CMK (cell line): ENCODE measurements at regions not wholly inside any gene's neighbourhood (a gene's known extent, or its start where the extent isn't known, plus 50 kb on each side); places are given as distances from the start of the nearest gene placed in this dataset.

Source experiments
- DNase-seq: peaks from one replicate; pipeline ENCODE4 v3.0.0-alpha.2; 2010; ENCODE audit warnings: low read depth

DNA sequence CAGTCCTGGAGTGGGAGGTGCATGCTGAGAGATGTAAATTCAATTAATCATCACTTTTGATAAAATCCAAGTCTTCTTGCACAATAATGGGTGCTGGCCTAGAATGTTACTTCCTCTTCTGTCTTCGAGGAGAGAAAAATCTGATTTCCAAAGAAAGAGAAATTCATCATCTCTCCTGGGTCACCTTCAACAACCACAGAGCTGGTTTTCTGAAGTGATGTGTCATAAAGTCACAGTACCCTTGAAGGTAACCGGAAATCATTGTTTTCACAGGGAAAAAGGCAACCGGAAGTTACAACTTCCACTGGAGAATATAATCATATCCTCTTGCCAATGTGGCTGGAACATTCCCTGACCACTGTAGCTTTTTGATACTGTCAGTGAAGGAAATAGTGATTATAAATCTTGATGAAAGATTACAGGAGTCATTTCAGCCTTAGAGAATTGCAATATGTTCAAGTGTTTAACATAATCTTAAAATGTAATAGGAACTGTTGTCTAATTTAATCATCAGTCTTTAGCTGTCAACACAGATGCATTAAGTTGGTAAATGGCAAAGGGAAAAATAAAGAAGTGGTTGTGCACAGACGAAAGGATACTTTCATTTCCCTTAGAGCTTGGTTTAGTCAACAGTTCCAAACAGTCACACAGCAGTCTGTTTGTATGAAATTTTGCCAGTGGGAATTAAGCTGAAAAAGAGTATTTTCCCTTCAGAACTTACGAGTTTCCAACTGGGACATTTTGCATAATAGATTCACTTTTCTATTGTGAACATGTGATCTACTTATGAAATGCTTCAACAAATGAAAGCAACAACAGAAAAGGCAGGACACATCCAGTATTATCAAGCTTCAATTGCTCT is 106.5 kb upstream of the SLC4A7 start:
- no peak for DNase-seq

DNA sequence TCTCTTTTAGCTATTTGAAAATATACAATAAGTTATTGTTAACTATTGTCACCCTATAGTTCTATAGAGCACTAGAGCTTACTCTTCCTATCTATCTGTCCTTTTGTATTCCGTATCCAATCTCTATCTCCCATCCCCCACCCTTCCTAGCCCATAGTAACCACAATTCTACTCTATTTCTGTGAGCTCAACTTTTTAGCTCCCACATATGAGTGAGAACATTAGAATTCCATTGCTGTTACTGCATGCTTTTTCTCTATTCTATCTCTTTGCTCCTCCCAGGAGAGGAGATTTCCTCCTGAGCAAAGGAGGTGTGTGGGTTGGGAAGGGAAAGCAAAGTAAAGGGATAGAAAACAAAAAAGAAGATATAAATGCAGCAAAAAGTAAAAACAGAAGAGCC is 105.6 kb upstream of the SLC4A7 start:
- no peak for DNase-seq

DNA sequence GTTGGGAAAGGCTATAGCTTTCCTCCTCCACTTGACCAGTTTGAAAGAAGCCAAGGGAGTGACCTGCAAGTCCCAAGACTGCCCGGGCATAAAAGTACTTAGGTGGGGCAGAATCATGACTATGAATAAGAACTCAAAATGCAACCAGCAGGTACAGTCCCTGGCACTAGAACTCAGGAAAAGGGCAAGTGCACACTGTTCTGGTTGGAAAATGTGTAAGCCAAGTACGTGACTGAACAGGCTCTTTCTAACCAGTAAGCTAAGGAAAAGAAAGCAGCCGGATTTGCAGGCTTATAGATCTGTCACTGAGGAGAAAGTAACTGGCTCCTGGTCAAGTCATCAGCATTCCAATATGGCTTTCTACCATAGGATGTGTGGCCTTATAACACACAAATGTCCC is 101.2 kb upstream of the SLC4A7 start:
- no peak for DNase-seq

DNA sequence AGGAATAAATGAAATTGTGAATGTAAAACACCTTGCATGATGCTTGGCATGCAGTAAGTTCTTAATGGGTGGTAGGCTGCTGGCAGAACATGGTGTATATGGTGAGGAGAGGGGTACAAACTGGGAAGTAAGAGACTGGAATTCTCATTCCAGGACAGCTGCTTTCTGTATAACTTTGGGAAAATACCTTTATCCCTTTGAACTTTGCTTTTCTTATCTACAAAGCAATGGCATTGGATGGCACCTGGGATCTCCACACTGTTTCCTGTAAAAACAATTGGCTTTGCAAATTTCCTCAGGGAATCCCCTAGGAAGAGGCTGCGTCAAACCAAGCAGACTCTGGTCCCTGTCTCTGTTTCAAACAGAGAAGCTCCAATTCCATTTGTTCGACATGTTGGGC is 100.7 kb upstream of the SLC4A7 start:
- DNase-seq, result no peak

DNA sequence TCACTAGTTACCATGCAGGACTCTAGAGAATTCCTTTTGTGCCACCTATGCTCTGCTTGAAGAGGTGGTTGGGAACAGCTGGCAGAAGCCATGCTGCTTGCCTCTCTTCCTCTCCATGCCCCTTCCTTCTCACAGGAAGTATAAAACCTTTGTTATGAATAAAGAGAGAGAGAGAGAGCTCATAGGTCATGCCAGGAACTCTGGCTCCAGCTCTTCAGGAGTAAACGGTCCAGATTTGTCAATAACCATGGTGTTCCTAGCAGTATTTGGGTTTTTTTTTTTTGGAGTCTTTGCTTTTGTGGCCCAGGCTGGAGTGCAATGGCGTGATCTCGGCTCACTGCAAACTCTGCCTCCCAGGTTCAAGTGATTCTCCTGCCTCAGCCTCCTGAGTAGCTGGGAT is 97.7 kb upstream of the SLC4A7 start:
- no peak for DNase-seq

DNA sequence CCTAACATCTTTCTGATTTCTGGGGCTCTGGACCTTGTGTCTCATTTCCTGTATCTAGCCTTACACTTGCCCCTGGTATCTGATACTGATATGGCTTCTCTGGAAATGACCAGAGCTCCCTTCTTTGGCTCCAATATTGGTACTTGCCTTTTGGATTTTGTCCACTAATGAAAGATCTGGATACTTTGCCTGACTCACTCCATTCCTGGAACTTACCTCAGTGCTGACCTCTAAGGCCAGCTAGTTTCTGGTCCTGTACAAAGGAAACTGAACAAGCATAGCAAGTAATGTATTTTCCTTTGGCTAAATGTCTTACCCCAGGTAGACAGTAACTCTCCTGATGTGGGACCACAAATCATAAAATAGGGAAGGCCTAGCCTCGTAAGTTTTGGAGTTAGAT is 93.8 kb upstream of the SLC4A7 start:
- DNase-seq, result no peak

DNA sequence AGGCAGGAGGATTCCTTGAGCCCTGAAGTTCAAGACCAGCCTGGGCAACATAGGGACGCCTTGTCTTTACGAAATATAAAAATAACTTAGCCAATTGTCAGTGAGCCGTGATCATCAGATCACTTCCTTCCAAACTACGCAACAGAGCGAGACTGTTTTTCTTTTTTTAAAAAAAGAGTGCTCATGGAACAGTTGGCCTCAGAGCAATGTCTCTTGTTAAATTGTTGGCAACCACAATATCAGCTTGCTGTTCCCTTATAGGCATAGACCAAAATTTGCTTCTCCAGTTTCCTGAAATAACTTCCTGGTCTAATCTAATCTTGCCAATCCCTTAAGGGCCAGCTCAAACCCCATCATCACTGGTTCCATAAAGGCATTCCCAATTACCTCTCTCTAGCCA is 93.3 kb upstream of the SLC4A7 start:
- DNase-seq, result no peak

DNA sequence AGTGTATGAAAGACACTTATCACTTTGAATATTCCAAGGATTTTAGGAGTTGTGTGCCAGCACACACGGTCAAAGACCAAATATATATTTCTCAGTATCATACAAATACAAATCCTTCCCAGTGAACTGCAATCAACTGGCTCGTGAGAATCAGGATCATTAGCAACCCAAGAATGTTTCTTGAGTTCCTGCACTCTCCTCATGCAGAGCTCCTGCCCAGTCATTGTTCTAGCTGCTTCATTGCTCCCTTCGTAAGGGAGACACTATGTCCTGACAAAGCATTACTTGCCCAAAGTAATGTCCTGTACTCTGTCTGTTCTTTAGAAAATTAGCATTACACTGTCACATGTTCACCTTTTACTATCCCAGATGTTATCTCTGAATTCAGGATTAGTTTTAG is 92.0 kb upstream of the SLC4A7 start:
- DNase-seq, result no peak

DNA sequence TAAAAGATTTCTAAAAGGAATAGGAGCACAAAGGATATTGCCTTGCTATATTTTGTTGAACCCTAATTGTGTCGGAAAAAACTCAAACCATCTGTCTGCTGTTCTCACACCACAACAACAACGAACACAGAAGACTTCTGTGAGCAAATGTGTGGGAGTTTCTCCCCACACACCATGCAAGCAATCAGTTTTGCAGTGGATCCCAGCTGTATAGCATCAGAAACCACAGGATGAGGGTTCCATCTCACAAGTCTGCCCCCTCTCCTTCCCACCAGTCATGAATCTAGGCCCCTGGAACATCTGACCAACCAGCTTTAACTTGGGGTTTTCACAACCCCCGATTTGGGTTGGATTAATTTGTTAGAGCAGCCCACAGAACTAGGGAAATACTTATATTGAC is 91.3 kb upstream of the SLC4A7 start:
- no peak for DNase-seq

DNA sequence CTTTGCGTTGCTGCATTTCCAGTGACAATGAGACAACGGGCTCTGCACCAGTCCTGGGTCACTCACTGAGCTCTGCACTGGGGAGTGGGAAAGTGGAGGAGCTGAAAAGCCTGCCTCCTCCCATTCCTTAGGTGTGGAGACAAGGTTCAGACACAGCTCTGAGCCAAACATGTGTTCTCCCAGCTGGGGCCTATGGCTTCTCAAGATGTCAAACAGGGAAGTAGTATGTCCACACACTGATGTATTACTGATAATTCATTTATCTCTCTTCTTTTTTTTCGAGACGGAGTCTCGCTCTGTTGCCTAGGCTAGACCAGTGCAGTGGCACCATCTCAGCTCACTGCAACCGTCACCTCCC is 90.2 kb upstream of the SLC4A7 start:
- no peak for DNase-seq

DNA sequence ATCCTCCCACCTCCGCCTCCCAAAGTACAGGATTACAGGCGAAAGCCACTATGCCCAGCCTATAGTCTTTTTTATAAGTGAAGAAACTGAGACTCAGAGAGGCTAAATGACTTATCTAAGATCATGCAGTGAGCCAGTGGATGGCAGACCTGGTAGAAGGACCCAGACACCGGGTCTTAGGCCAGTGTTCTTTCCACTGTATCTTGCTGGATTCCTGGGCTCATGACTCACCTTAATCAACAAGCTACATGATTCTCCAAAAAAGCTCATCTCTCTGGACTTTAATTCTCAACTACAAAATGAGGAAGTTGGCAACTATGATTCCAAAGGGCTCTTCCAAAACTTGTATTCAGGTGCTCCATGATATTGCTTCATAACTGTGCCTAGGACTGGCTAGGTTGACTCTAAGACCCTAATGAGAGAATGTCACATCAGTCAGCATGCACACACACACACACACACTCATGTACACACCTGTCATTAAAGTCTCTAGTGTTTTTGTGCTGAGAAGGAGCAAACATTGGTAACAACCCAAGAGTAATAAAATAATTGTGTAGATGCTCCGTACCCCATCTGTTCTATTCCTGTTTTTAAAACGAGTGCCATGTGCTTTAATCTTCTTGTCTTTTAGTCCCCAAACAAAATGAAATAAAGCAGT is 89.7 kb upstream of the SLC4A7 start:
- DNase-seq, result no peak

DNA sequence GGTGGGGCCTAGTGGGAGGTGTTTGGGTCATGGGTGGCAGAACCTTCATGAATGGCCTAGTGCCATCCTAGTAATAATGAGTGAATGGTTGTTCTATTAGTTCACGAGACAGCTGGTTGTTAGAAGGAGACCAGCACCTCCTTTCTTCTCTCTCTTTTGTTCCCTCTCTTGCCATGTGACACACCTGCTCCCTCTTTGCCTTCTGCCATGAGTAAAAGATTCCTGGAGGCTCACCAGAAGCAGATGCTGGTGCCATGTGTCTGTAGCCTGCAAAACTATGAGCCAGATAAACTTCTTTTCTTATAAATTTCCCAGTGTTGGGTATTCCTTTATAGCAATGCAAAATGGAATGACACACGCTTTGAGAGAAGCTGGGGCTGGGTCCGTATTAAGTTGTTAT is 89.0 kb upstream of the SLC4A7 start:
- no peak for DNase-seq

DNA sequence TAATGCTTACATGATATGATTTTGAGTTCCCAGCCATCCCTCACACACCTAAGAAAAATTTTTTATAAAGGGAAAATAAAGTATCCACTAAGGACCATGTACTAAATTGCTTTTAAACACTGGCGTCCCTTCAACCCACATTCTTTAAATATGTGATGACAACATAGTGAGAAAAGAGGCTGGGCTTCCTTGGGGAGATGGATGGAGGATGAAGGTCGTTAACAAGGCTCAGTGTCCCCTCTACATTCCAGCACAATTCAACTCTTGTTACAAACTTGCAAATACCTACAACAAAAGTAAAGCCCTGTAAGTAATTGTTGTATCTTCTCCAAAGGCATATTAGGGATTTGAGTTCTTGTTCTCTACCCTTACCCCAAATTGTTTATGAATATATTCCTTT is 87.2 kb upstream of the SLC4A7 start:
- DNase-seq, result no peak

DNA sequence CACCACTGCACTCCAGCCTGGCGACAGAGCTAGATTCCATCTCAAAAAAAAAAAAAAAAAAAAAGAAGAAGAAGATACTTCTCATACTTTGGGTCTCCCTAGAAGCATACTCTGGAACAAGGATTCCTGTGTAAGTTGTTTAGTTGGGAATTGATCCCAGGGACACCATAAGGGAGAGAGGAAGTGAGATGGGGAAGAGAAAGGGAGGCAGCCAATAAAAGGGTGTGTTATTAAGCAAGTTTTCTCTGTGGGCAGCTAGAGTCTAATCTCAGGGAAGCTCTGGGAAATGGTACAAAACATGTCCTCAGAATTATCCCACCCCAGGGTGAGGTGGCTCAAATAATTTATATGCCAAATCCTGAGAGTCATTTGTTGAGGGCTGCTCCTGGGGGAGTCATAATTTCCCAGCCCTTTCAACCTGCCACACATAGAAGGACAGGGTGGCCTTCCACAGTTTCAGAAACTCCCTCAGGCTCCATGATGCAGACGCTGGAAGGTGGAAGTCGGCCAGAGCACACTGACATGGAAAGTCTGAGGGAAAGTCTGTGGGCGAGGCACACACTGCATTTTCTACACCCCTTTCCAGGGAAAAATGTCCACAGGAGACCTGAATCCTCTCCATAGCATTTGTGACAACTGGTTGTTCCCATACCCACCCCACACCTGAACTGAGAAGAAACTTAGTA is 86.4 kb upstream of the SLC4A7 start:
- DNase-seq, result no peak

DNA sequence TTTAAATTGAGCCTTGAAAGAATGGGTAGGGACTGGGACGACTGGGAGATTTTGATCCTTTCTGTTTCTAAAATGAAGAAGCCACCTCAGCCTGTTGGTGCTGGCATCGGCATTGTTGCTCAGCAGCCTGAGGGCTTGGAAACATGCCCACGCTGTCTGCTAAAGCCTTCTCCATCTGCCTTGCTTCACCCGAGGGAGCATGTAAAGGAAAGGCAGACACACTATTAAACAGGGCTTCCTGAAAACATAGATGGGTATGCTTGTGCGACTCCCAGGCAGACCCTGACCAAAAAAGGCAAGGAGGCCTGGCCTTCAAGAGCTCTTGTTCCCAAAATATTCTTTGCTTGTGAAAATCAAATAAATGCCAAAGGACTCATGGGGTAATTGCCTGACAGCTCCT is 84.2 kb upstream of the SLC4A7 start:
- no peak for DNase-seq

DNA sequence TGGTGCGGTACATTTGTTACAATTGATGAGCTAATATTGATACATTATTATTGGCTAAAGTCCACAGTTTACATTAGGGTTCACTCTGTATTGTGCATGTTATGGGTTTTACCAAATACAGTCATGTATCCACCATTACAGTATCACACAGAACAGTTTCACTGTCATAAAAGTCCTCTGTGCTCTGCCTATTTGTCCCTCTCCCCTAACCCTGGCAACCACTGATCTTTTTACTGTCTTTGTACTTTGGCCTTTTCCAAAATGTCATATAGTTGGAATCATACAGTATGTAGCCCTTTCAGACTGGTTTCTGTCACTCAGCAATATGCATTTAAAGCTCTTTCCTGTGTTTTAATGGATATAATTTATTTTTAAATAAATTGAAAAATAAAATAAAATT is 83.1 kb upstream of the SLC4A7 start:
- no peak for DNase-seq

DNA sequence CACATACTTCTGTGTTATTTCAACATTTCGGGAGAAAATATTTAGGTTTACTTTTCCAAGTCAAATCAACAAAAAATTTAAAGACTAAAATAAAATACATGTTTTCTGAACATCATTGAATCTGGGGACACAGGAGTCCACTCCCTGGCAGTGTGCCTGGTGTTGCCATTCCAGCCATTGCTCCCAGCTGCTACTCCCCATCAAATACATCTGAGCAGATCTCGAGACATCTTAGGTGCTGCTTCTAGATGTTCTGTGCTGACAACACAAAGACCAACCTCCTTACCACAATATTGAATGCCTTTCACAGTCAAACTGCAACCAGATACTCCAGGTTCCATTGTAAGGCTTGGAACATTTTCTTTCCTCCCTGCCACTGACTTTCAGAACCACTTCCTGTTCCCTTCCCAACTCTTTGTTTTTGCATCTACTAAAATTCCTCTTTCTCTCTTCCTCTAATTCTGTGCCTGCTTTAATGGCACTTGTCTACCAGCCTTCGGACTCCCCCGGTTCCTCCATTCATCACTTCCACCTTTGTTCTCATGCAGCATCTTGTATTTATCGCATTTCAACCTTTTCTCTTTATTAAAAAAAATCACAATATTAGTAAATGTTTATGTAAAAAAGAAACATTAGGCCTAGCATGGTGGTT is 81.1 kb upstream of the SLC4A7 start:
- no peak for DNase-seq

DNA sequence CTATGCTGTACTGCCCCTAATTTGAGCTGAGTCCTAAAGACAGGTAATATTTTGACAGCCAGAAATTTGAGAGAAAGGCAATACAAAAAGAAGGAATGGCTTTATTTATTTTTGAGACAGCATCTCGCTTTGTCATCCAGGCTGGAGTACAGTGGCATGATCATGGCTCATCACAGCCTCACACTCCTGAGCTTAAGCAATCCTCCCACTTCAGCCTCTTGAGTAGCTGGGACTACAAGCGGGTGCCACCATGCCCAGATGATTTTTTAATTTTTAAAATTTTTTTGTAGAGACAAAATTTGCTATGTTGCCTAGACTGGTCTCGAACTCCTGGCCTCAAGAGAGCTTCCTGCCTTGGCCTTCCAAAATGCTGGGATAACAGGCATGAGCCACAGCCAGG is 77.4 kb upstream of the SLC4A7 start:
- DNase-seq, result no peak

DNA sequence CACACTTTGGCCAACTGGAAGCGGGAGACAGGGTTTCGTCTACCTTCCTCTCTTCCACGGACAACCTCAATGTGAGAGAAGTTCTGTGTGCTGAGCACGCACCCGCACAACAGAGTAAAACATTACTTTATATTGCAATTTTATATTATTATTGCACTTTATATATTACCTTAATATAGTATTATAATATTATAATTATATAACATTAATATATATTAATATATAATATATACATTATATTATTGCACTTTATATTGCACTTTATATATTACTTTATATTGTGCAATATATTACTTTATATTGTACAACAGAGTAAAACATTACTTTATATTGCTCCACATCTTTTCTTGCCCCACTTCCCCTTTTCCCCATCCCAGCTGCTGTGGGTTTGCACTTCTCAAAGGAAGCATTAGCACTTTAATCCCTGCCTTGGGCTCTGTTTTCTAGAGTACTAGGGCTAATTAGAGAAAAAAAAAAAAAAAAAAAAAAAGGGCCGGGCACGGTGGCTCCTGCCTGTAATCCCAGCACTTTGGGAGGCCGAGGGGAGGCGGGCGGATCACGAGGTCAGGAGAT is 76.4 kb upstream of the SLC4A7 start:
- no peak for DNase-seq

DNA sequence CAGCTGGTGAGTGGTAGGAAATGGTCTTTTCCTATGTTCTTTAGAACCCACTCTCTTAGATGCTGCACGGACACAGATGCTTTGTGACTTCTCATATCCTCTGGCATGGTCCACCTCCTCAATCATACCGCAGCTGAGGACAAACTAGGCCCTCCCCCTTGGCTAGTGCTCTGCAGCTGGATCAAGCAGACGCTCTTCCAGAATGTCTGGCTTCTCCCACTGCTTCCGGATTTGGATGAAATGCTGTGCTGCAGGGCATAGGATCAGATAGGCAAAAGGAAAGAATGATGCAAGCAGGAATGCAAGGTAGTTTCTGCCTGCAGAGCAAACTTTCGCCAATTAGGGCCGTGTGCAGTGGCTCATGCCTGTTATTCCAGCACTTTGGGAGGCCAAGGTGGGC is 75.7 kb upstream of the SLC4A7 start:
- DNase-seq, result no peak

DNA sequence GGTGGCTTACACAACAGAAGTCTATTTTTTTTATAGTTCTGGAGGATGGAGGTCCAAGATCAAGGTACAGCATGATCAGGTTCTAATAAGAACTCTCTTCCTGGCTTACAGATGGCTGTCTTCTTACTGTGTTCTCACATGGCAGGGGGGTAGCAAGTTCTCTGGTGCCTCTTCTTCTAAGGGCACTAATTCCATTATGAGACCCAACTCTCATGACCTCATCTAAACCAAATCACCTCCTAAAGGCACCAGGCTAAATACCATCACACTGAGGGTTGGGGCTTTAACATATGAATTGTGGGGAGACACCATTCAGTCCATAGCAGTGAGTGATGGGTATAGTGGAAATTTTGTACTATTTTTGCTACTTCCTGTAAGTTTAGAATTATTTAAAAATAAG is 75.2 kb upstream of the SLC4A7 start:
- DNase-seq, result no peak

DNA sequence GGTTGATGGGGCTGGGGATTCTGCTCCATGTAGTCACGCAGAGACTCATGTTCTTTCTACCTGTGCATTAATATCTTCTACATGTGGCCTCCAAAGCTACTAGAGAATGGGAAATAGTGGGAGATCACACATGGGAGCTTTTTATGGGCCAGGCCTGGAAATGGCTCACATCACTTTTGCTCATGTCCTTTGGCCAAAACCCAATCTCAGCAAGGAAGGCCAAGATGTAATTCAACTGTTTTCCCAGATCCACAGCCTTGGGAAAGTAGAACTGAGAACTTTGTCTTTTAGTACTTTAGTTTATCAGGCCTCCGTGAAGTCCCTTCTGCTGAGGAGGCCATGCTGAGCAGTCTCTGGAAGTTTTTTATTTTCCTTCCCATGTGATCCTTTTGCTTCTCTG is 73.2 kb upstream of the SLC4A7 start:
- no peak for DNase-seq

DNA sequence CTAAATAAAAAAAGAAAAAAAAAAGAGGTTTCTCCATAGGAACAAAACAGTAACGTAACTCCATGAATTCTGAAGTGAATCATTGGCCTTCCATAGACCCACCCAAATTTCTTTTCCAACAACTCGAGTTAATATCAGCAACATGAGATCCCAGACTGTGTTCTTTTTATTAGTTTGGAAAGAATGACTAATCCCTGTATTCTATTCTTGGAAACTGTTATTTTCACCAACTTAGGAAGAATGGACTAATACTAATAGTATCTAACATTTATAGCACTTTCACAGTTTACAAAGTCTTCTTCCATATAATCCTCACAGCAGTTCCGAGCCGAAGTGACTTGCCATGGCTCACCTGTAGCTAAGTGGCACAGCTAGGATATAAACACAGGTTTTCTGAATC is 72.7 kb upstream of the SLC4A7 start:
- DNase-seq, result no peak
